ENCODE measurements at regions not wholly inside any gene's neighbourhood (a gene's known extent, or its start where the extent isn't known, plus 50 kb on each side); places are given as distances from the start of the nearest gene placed in this dataset.
A peak's percentile ranks its signal among the peaks of the same experiment; 100 is the strongest.

GRCh38 chr10:78974617-78975317 lies 94.0 kb upstream of the ZMIZ1 start:
- TF ChIP-seq CTCF (IDR thresholded peaks at IDR 0.05) (peak; percentile 22 to 43 (median 36)), POLR2A (IDR thresholded peaks at IDR 0.05) (no peak)

All from right lobe of liver (tissue), 4 donors.